Endothelial cell (in vitro differentiated cells): ENCODE measurements at regions not wholly inside any gene's neighbourhood (a gene's known extent, or its start where the extent isn't known, plus 50 kb on each side); places are given as distances from the start of the nearest gene placed in this dataset.

ENCODE experiments used
- DNase-seq: peaks from one replicate; pipeline ENCODE4 v3.0.0; 2021; ENCODE audit warnings: low spot score
- H3K27ac Mint-ChIP-seq: one replicate; pipeline ENCODE4 v1.8.0; 2021; ENCODE audit warnings: mixed read lengths, inconsistent platforms; ENCODE audit not compliant: unreplicated experiment
- H3K27me3 Mint-ChIP-seq: one replicate; pipeline ENCODE4 v1.8.0; 2021; ENCODE audit warnings: mild to moderate bottlenecking, moderate library complexity, mixed read lengths, inconsistent platforms; ENCODE audit not compliant: unreplicated experiment
- H3K36me3 Mint-ChIP-seq: one replicate; pipeline ENCODE4 v1.8.0; 2021; ENCODE audit warnings: mild to moderate bottlenecking, low read depth, mixed read lengths, inconsistent platforms; ENCODE audit not compliant: unreplicated experiment
- H3K4me1 Mint-ChIP-seq: one replicate; pipeline ENCODE4 v1.8.0; 2021; ENCODE audit warnings: mild to moderate bottlenecking, mixed read lengths, inconsistent platforms; ENCODE audit not compliant: unreplicated experiment
- H3K4me3 Mint-ChIP-seq: one replicate; pipeline ENCODE4 v1.8.0; 2021; ENCODE audit warnings: mild to moderate bottlenecking, mixed read lengths, inconsistent platforms; ENCODE audit not compliant: unreplicated experiment
- H3K9me3 Mint-ChIP-seq: one replicate; pipeline ENCODE4 v1.8.0; 2021; ENCODE audit warnings: mixed read lengths, inconsistent platforms; ENCODE audit not compliant: unreplicated experiment
- CTCF ChIP-seq: fragments of 200-600 bp; sonication (generic); IDR thresholded peaks from one replicate; pipeline ENCODE4 v1.5.0; 2021; ENCODE audit warnings: antibody characterized with exemption; ENCODE audit not compliant: unreplicated experiment

- peaks cover 9% of the 10 kb centered on the region for H3K27me3 Mint-ChIP-seq
- DNase-seq: peak; percentile 94
- H3K4me1 Mint-ChIP-seq: peaks cover 46% of the 10 kb centered on the region
Observed at GRCh38 chr1:181142096-181142958, 53.8 kb downstream of the IER5 start.

GRCh38 chr1:181143102-181143859, 54.8 kb downstream of the IER5 start:
- no peak overlapping the region for H3K27ac Mint-ChIP-seq
- peaks cover 39% of the 10 kb centered on the region for H3K4me1 Mint-ChIP-seq
- no peak for DNase-seq
- H3K9me3 Mint-ChIP-seq: no peaks in the 10 kb centered on the region
- H3K27me3 Mint-ChIP-seq: peaks cover 2% of the 10 kb centered on the region
- H3K4me3 Mint-ChIP-seq: no peak overlapping the region
- TF ChIP-seq CTCF: no peak
- no peaks in the 10 kb centered on the region for H3K36me3 Mint-ChIP-seq

More at GRCh38 chr1:181142096-181142958, 53.8 kb downstream of the IER5 start:
- Mint-ChIP-seq H3K36me3 (peaks cover 2% of the 10 kb centered on the region), H3K27ac (peak overlapping the region; percentile 51), H3K4me3 (no peak overlapping the region), H3K9me3 (no peaks in the 10 kb centered on the region)
- TF ChIP-seq CTCF: peak; percentile 93

- Mint-ChIP-seq H3K27me3 (peaks cover 2% of the 10 kb centered on the region), H3K27ac (no peak overlapping the region), H3K9me3 (no peaks in the 10 kb centered on the region), H3K36me3 (no peaks in the 10 kb centered on the region), H3K4me3 (no peak overlapping the region), H3K4me1 (peaks cover 31% of the 10 kb centered on the region)
- TF ChIP-seq CTCF: no peak
- DNase-seq: no peak
Observed at GRCh38 chr1:181144238-181144637, 55.7 kb downstream of the IER5 start.

GRCh38 chr1:181148636-181149035, 60.1 kb downstream of the IER5 start:
- Mint-ChIP-seq H3K36me3 (no peaks in the 10 kb centered on the region), H3K4me1 (peaks cover 20% of the 10 kb centered on the region), H3K4me3 (no peak overlapping the region), H3K27ac (no peak overlapping the region), H3K9me3 (no peaks in the 10 kb centered on the region), H3K27me3 (peaks cover 4% of the 10 kb centered on the region)
- DNase-seq: no peak
- no peak for TF ChIP-seq CTCF
